CD8-positive, alpha-beta memory T cell (primary cell): ENCODE measurements at regions not wholly inside any gene's neighbourhood (a gene's known extent, or its start where the extent isn't known, plus 50 kb on each side); places are given as distances from the start of the nearest gene placed in this dataset.

Source experiments
- CTCF ChIA-PET: fragments of 350-600 bp; sonication (Branson Sonifier 250); formaldehyde crosslinking; loops from one replicate; lab custom pipeline; 2021; ENCODE audit warnings: antibody characterized with exemption; lab: Charles Lee
- POLR2A ChIA-PET: fragments of 350-600 bp; sonication (Branson Sonifier 250); formaldehyde crosslinking; loops from one replicate; lab custom pipeline; 2021; ENCODE audit warnings: antibody characterized with exemption; lab: Charles Lee
- DNase-seq, 5 donors: peaks; one replicate each; pipeline versions ENCODE4 v3.0.0 to v3.0.0-alpha.2; 2020 to 2022; ENCODE audit warnings: mixed read lengths in 1 of 5
- H3K27ac ChIP-seq: one replicate; pipeline ENCODE4 v1.7.0; 2013; ENCODE audit warnings: low read depth, mild to moderate bottlenecking, low read length, moderate library complexity
- H3K27me3 ChIP-seq: 2 replicates; pipeline ENCODE4 v1.7.0; 2013; ENCODE audit warnings: low read length, mild to moderate bottlenecking; ENCODE audit not compliant: insufficient read depth, poor library complexity, severe bottlenecking
- H3K36me3 ChIP-seq: 2 replicates; pipeline ENCODE4 v1.7.0; 2013; ENCODE audit warnings: mild to moderate bottlenecking, low read length, moderate library complexity; ENCODE audit not compliant: insufficient read depth
- H3K4me1 ChIP-seq: 2 replicates; pipeline ENCODE4 v1.7.0; 2013; ENCODE audit warnings: mild to moderate bottlenecking, low read length, moderate library complexity; ENCODE audit not compliant: insufficient read depth
- H3K4me3 ChIP-seq: 2 replicates; pipeline ENCODE4 v1.7.0; 2013; ENCODE audit warnings: mild to moderate bottlenecking, low read length
- H3K9me3 ChIP-seq: 2 replicates; pipeline ENCODE4 v1.7.0; 2013; ENCODE audit warnings: mild to moderate bottlenecking, low read length
- H3K27ac Mint-ChIP-seq, 8 donors: one replicate each; pipeline ENCODE4 v1.8.0; 2020 to 2021; ENCODE audit warnings: mixed read lengths in 8 of 8, mild to moderate bottlenecking in 6 of 8, inconsistent platforms in 3 of 8, moderate library complexity in 3 of 8
- H3K27me3 Mint-ChIP-seq, 2 donors: one replicate each; pipeline ENCODE4 v1.8.0; 2020 to 2021; ENCODE audit warnings: mixed read lengths in 2 of 2, mild to moderate bottlenecking in 1 of 2, moderate library complexity in 1 of 2
- H3K36me3 Mint-ChIP-seq, 3 donors: one replicate each; pipeline ENCODE4 v1.8.0; 2020 to 2021; ENCODE audit warnings: mixed read lengths in 3 of 3, inconsistent platforms in 1 of 3, mild to moderate bottlenecking in 1 of 3
- H3K4me1 Mint-ChIP-seq, 3 donors: one replicate each; pipeline ENCODE4 v1.8.0; 2020 to 2021; ENCODE audit warnings: mixed read lengths in 3 of 3, inconsistent platforms in 1 of 3, mild to moderate bottlenecking in 1 of 3
- H3K4me3 Mint-ChIP-seq, 7 donors: one replicate each; pipeline ENCODE4 v1.8.0; 2020 to 2021; ENCODE audit warnings: mixed read lengths in 7 of 7, mild to moderate bottlenecking in 6 of 7, moderate library complexity in 4 of 7, inconsistent platforms in 2 of 7
- H3K9me3 Mint-ChIP-seq, 5 donors: one replicate each; pipeline ENCODE4 v1.8.0; 2020 to 2022; ENCODE audit warnings: mixed read lengths in 5 of 5, mild to moderate bottlenecking in 3 of 5, moderate library complexity in 2 of 5, inconsistent platforms in 1 of 5

- CTCF ChIA-PET, result no interaction called here
- H3K9me3 ChIP-seq, result no peaks in the 10 kb centered on the region
- Mint-ChIP-seq H3K9me3 (peaks cover 0 to 3% (median 0%) of the 10 kb centered on the region in 5 donors), H3K27me3 (peaks cover 0 to 2% of the 10 kb centered on the region in 2 donors), H3K27ac (no peak overlapping the region), H3K4me1 (no peaks in the 10 kb centered on the region), H3K36me3 (no peaks in the 10 kb centered on the region), H3K4me3 (no peak overlapping the region)
- POLR2A ChIA-PET, result no interaction called here
- no peaks in the 10 kb centered on the region for H3K4me1 ChIP-seq
- no peaks in the 10 kb centered on the region for H3K27me3 ChIP-seq
- no peaks in the 10 kb centered on the region for H3K36me3 ChIP-seq
- H3K4me3 ChIP-seq, result no peak overlapping the region
- DNase-seq, result no peak
- no peak overlapping the region for H3K27ac ChIP-seq
Observed at GRCh38 chr11:127157225-127157624, 156.7 kb upstream of the KIRREL3 start.

- CTCF ChIA-PET, result no interaction called here
- Mint-ChIP-seq H3K4me3 (no peak overlapping the region), H3K27me3 (peaks cover 0 to 2% of the 10 kb centered on the region in 2 donors)
Observed at GRCh38 chr11:127149410-127149809, 148.8 kb upstream of the KIRREL3 start.

GRCh38 chr11:127143251-127143650 lies 142.7 kb upstream of the KIRREL3 start:
- no peak overlapping the region for H3K4me3 ChIP-seq
- DNase-seq, result no peak
- Mint-ChIP-seq H3K36me3 (no peaks in the 10 kb centered on the region), H3K9me3 (peaks cover 0 to 2% (median 0%) of the 10 kb centered on the region in 5 donors), H3K27me3 (peaks cover 0 to 2% of the 10 kb centered on the region in 2 donors), H3K4me1 (no peaks in the 10 kb centered on the region), H3K27ac (no peak overlapping the region), H3K4me3 (no peak overlapping the region)
- H3K36me3 ChIP-seq, result no peaks in the 10 kb centered on the region
- POLR2A ChIA-PET, result no interaction called here
- H3K27ac ChIP-seq, result no peak overlapping the region
- no peaks in the 10 kb centered on the region for H3K27me3 ChIP-seq
- CTCF ChIA-PET, result no interaction called here
- no peaks in the 10 kb centered on the region for H3K4me1 ChIP-seq
- H3K9me3 ChIP-seq, result no peaks in the 10 kb centered on the region

More at GRCh38 chr11:127149410-127149809, 148.8 kb upstream of the KIRREL3 start:
- Histone ChIP-seq H3K36me3 (no peaks in the 10 kb centered on the region), H3K9me3 (no peaks in the 10 kb centered on the region), H3K4me3 (no peak overlapping the region), H3K4me1 (no peaks in the 10 kb centered on the region), H3K27me3 (no peaks in the 10 kb centered on the region), H3K27ac (no peak overlapping the region)
- no peaks in the 10 kb centered on the region for H3K36me3 Mint-ChIP-seq
- POLR2A ChIA-PET, result no interaction called here
- DNase-seq, result no peak
- no peak overlapping the region for H3K27ac Mint-ChIP-seq
- no peaks in the 10 kb centered on the region for H3K4me1 Mint-ChIP-seq
- H3K9me3 Mint-ChIP-seq, result no peaks in the 10 kb centered on the region

GRCh38 chr11:127138613-127139012 lies 138.0 kb upstream of the KIRREL3 start:
- H3K9me3 ChIP-seq, result no peaks in the 10 kb centered on the region
- CTCF ChIA-PET, result no interaction called here
- H3K27me3 Mint-ChIP-seq, result no peaks in the 10 kb centered on the region

GRCh38 chr11:127137771-127138280 lies 137.3 kb upstream of the KIRREL3 start:
- H3K4me3 Mint-ChIP-seq, result no peak overlapping the region
- H3K4me1 Mint-ChIP-seq, result no peaks in the 10 kb centered on the region
- H3K4me3 ChIP-seq, result no peak overlapping the region
- no peaks in the 10 kb centered on the region for H3K27me3 ChIP-seq
- H3K27ac Mint-ChIP-seq, result no peak overlapping the region
- H3K36me3 ChIP-seq, result no peaks in the 10 kb centered on the region
- ChIA-PET CTCF (no interaction called here), POLR2A (no interaction called here)
- H3K9me3 ChIP-seq, result no peaks in the 10 kb centered on the region
- H3K27ac ChIP-seq, result no peak overlapping the region
- H3K4me1 ChIP-seq, result no peaks in the 10 kb centered on the region
- H3K27me3 Mint-ChIP-seq, result no peaks in the 10 kb centered on the region
- no peaks in the 10 kb centered on the region for H3K36me3 Mint-ChIP-seq
- no peak for DNase-seq
- peaks cover 0 to 5% (median 0%) of the 10 kb centered on the region in 5 donors for H3K9me3 Mint-ChIP-seq

More at GRCh38 chr11:127138613-127139012, 138.0 kb upstream of the KIRREL3 start:
- Histone ChIP-seq H3K36me3 (no peaks in the 10 kb centered on the region), H3K27ac (no peak overlapping the region), H3K4me1 (no peaks in the 10 kb centered on the region), H3K27me3 (no peaks in the 10 kb centered on the region), H3K4me3 (no peak overlapping the region)
- POLR2A ChIA-PET, result no interaction called here
- H3K9me3 Mint-ChIP-seq, result peaks cover 0 to 5% (median 0%) of the 10 kb centered on the region in 5 donors
- no peaks in the 10 kb centered on the region for H3K36me3 Mint-ChIP-seq
- H3K4me1 Mint-ChIP-seq, result no peaks in the 10 kb centered on the region
- no peak overlapping the region for H3K4me3 Mint-ChIP-seq
- no peak overlapping the region for H3K27ac Mint-ChIP-seq
- DNase-seq, result no peak

- Mint-ChIP-seq H3K4me3 (no peak overlapping the region), H3K4me1 (no peaks in the 10 kb centered on the region), H3K9me3 (peaks cover 0 to 8% (median 0%) of the 10 kb centered on the region in 5 donors), H3K27ac (no peak overlapping the region), H3K27me3 (no peaks in the 10 kb centered on the region), H3K36me3 (no peaks in the 10 kb centered on the region)
- H3K4me3 ChIP-seq, result no peak overlapping the region
- no peaks in the 10 kb centered on the region for H3K9me3 ChIP-seq
- POLR2A ChIA-PET, result no interaction called here
- no peaks in the 10 kb centered on the region for H3K36me3 ChIP-seq
- H3K27me3 ChIP-seq, result no peaks in the 10 kb centered on the region
- CTCF ChIA-PET, result no interaction called here
- no peak overlapping the region for H3K27ac ChIP-seq
- no peaks in the 10 kb centered on the region for H3K4me1 ChIP-seq
- no peak for DNase-seq
Observed at GRCh38 chr11:127136438-127136837, 135.9 kb upstream of the KIRREL3 start.

- DNase-seq, result no peak
- no peak overlapping the region for H3K27ac Mint-ChIP-seq
- H3K4me1 Mint-ChIP-seq, result no peaks in the 10 kb centered on the region
- ChIA-PET POLR2A (no interaction called here), CTCF (no interaction called here)
- no peaks in the 10 kb centered on the region for H3K27me3 Mint-ChIP-seq
- H3K9me3 Mint-ChIP-seq, result peaks cover 0 to 7% (median 0%) of the 10 kb centered on the region in 5 donors
- H3K4me3 Mint-ChIP-seq, result no peak overlapping the region
- no peaks in the 10 kb centered on the region for H3K9me3 ChIP-seq
- no peaks in the 10 kb centered on the region for H3K36me3 Mint-ChIP-seq
- H3K27me3 ChIP-seq, result no peaks in the 10 kb centered on the region
- no peaks in the 10 kb centered on the region for H3K4me1 ChIP-seq
- no peaks in the 10 kb centered on the region for H3K36me3 ChIP-seq
- no peak overlapping the region for H3K4me3 ChIP-seq
- H3K27ac ChIP-seq, result no peak overlapping the region
Observed at GRCh38 chr11:127135256-127135655, 134.7 kb upstream of the KIRREL3 start.

- H3K27ac Mint-ChIP-seq, result no peak overlapping the region
- Histone ChIP-seq H3K9me3 (no peaks in the 10 kb centered on the region), H3K4me1 (no peaks in the 10 kb centered on the region), H3K36me3 (no peaks in the 10 kb centered on the region), H3K27ac (no peak overlapping the region), H3K4me3 (no peak overlapping the region), H3K27me3 (no peaks in the 10 kb centered on the region)
- H3K36me3 Mint-ChIP-seq, result no peaks in the 10 kb centered on the region
- no peak overlapping the region for H3K4me3 Mint-ChIP-seq
- no peak for DNase-seq
- ChIA-PET POLR2A (no interaction called here), CTCF (no interaction called here)
- no peaks in the 10 kb centered on the region for H3K4me1 Mint-ChIP-seq
- no peaks in the 10 kb centered on the region for H3K27me3 Mint-ChIP-seq
- H3K9me3 Mint-ChIP-seq, result peaks cover 0 to 6% (median 0%) of the 10 kb centered on the region in 5 donors
Observed at GRCh38 chr11:127133061-127133460, 132.5 kb upstream of the KIRREL3 start.
